Naive thymus-derived CD4-positive, alpha-beta T cell (primary cell): ENCODE measurements at regions not wholly inside any gene's neighbourhood (a gene's known extent, or its start where the extent isn't known, plus 50 kb on each side); places are given as distances from the start of the nearest gene placed in this dataset.
"Not testable (repeated sequence)": the region's sequence is repeated elsewhere in the genome, so short reads cannot be mapped to it uniquely, and the experiment has no call there.

Source experiments
- ATAC-seq: fragments of 150-1000 bp; cut with Tn5 transposase; 2 replicates; pipeline ENCODE4 v1.10.0; 2021; ENCODE audit warnings: mild to moderate bottlenecking, moderate library complexity
- CTCF ChIA-PET: fragments of 350-600 bp; sonication (Branson Sonifier 250); formaldehyde crosslinking; loops from one replicate; lab custom pipeline; 2021; ENCODE audit warnings: antibody characterized with exemption; lab: Charles Lee
- POLR2A ChIA-PET: fragments of 350-600 bp; sonication (Branson Sonifier 250); formaldehyde crosslinking; loops from one replicate; lab custom pipeline; 2021; ENCODE audit warnings: antibody characterized with exemption, inconsistent platforms; lab: Charles Lee
- DNase-seq, 9 donors: peaks; one replicate each; pipeline versions ENCODE4 v3.0.0 to v3.0.0-alpha.2; 2020 to 2022; ENCODE audit warnings: mixed read lengths in 1 of 9
- H3K27ac ChIP-seq: one replicate; pipeline ENCODE4 v1.7.0; 2013; ENCODE audit warnings: mild to moderate bottlenecking, low read depth, low read length, moderate library complexity
- H3K27me3 ChIP-seq, 2 donors: one replicate each; pipeline ENCODE4 v1.7.0; 2013; ENCODE audit warnings: low read length in 2 of 2, mild to moderate bottlenecking in 2 of 2, moderate library complexity in 2 of 2; ENCODE audit not compliant: control insufficient read depth in 2 of 2, insufficient read depth in 2 of 2
- H3K36me3 ChIP-seq, 3 experiments: 1 replicate in 2 of 3; 2 replicates in 1 of 3; pipeline ENCODE4 v1.7.0; 2013; ENCODE audit warnings: low read length in 3 of 3, mild to moderate bottlenecking in 3 of 3, moderate library complexity in 1 of 3; ENCODE audit not compliant: insufficient read depth in 3 of 3, control insufficient read depth in 2 of 3
- H3K4me1 ChIP-seq, 2 donors: one replicate each; pipeline ENCODE4 v1.7.0; 2013; ENCODE audit warnings: low read length in 2 of 2, mild to moderate bottlenecking in 2 of 2, moderate library complexity in 1 of 2; ENCODE audit not compliant: control insufficient read depth in 2 of 2, insufficient read depth in 2 of 2
- H3K4me3 ChIP-seq: 2 replicates; pipeline ENCODE4 v1.7.0; 2013; ENCODE audit warnings: mild to moderate bottlenecking, low read length
- H3K9me3 ChIP-seq, 3 experiments: 1 replicate in 2 of 3; 2 replicates in 1 of 3; pipeline ENCODE4 v1.7.0; 2013; ENCODE audit warnings: low read length in 3 of 3; ENCODE audit not compliant: control insufficient read depth in 2 of 3
- H3K27ac Mint-ChIP-seq, 9 donors: one replicate each; pipeline ENCODE4 v1.8.0; 2020 to 2022; ENCODE audit warnings: mixed read lengths in 9 of 9, mild to moderate bottlenecking in 8 of 9, moderate library complexity in 5 of 9, inconsistent platforms in 2 of 9
- H3K27me3 Mint-ChIP-seq, 5 donors: one replicate each; pipeline ENCODE4 v1.8.0; 2021 to 2022; ENCODE audit warnings: mixed read lengths in 5 of 5, mild to moderate bottlenecking in 1 of 5
- H3K36me3 Mint-ChIP-seq, 5 donors: one replicate each; pipeline ENCODE4 v1.8.0; 2020 to 2022; ENCODE audit warnings: mixed read lengths in 5 of 5, mild to moderate bottlenecking in 3 of 5, inconsistent platforms in 1 of 5
- H3K4me1 Mint-ChIP-seq, 7 donors: one replicate each; pipeline ENCODE4 v1.8.0; 2020 to 2022; ENCODE audit warnings: mixed read lengths in 7 of 7, mild to moderate bottlenecking in 3 of 7, inconsistent platforms in 1 of 7
- H3K4me3 Mint-ChIP-seq, 10 donors: one replicate each; pipeline ENCODE4 v1.8.0; 2020 to 2022; ENCODE audit warnings: mild to moderate bottlenecking in 10 of 10, mixed read lengths in 10 of 10, moderate library complexity in 6 of 10, inconsistent platforms in 2 of 10
- H3K9me3 Mint-ChIP-seq, 11 donors: one replicate each; pipeline ENCODE4 v1.8.0; 2020 to 2022; ENCODE audit warnings: mixed read lengths in 11 of 11, mild to moderate bottlenecking in 4 of 11, inconsistent platforms in 1 of 11, moderate library complexity in 1 of 11
- intact Hi-C, 2 donors: fragments of 100-400 bp; cut with micrococcal nuclease; formaldehyde crosslinking; loops; one replicate each; pipeline ENCODE4 v1.15.1; 2023

DNA sequence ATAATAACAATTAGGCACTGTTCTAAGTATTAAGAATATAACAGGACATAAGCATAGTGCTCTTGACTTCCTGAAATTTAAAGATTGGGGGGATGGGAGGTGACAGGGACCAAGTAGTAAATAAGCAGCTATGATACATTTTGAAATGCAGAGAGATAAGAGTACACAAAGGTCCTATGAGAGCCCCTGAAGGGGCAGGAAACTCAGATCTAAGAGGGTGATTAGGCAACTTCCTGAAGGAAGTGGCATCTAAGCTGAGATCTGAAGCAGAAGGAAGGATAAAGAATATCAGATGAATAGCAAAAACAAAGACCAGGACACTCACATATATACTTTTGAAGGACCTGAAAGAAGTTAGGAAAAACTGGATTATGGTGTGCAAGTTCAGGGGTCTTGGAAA is 415.2 kb upstream of the FRG2C start:
- CTCF ChIA-PET: no interaction called here
- intact Hi-C loops: no loop called here

DNA sequence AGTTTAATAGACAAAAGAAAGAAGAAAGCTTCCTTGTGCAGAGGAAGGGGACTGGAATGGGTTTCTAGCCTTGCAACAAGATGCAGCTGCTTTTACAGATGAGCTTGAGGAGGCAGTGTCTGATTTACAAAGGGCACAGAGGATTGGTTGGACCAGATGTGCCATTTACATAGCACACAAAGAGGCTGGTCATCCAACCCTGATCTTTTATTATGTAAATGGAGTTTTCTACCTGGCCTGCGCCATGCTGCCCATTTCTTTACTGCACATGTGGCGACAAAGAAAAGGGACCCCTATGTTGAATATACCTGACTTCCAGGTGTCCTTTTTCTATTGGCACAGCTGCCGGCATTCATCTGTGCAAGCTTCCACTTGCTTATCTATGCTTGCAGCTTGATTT is 409.4 kb upstream of the FRG2C start:
- ChIA-PET POLR2A (no interaction called here), CTCF (interaction anchor here (0.7 kb wide), 1 partner anchor 15 kb away, joined by 6 read pairs; no protein-coding TSS in a partner anchor)
- no peak for ATAC-seq
- Histone ChIP-seq H3K4me1 (no peaks in the 10 kb centered on the region), H3K9me3 (no peaks in the 10 kb centered on the region), H3K27ac (no peak overlapping the region), H3K36me3 (no peaks in the 10 kb centered on the region), H3K27me3 (no peaks in the 10 kb centered on the region), H3K4me3 (no peak overlapping the region)
- no peak overlapping the region for H3K27ac Mint-ChIP-seq
- H3K27me3 Mint-ChIP-seq: peaks cover 0 to 17% (median under 1%) of the 10 kb centered on the region in 5 donors
- H3K4me3 Mint-ChIP-seq: no peak overlapping the region
- no peaks in the 10 kb centered on the region for H3K9me3 Mint-ChIP-seq
- DNase-seq: no peak
- intact Hi-C loops: loop anchor here (5.0 kb wide), 2 partner anchors 178 to 328 kb away; no protein-coding TSS in a partner anchor
- no peaks in the 10 kb centered on the region for H3K36me3 Mint-ChIP-seq
- H3K4me1 Mint-ChIP-seq: no peaks in the 10 kb centered on the region

More for the DNA sequence above, 415.2 kb upstream of the FRG2C start:
- POLR2A ChIA-PET: no interaction called here
- H3K4me1 Mint-ChIP-seq: peaks cover 3 to 11% (median 9%) of the 10 kb centered on the region in 7 donors
- DNase-seq (no peak), ATAC-seq (no peak)
- Histone ChIP-seq H3K27me3 (no peaks in the 10 kb centered on the region), H3K27ac (no peak overlapping the region), H3K4me3 (no peak overlapping the region), H3K9me3 (no peaks in the 10 kb centered on the region), H3K4me1 (no peaks in the 10 kb centered on the region), H3K36me3 (no peaks in the 10 kb centered on the region)
- H3K9me3 Mint-ChIP-seq: no peaks in the 10 kb centered on the region
- no peaks in the 10 kb centered on the region for H3K36me3 Mint-ChIP-seq
- H3K27ac Mint-ChIP-seq: no peak overlapping the region
- no peaks in the 10 kb centered on the region for H3K27me3 Mint-ChIP-seq
- H3K4me3 Mint-ChIP-seq: no peak overlapping the region

DNA sequence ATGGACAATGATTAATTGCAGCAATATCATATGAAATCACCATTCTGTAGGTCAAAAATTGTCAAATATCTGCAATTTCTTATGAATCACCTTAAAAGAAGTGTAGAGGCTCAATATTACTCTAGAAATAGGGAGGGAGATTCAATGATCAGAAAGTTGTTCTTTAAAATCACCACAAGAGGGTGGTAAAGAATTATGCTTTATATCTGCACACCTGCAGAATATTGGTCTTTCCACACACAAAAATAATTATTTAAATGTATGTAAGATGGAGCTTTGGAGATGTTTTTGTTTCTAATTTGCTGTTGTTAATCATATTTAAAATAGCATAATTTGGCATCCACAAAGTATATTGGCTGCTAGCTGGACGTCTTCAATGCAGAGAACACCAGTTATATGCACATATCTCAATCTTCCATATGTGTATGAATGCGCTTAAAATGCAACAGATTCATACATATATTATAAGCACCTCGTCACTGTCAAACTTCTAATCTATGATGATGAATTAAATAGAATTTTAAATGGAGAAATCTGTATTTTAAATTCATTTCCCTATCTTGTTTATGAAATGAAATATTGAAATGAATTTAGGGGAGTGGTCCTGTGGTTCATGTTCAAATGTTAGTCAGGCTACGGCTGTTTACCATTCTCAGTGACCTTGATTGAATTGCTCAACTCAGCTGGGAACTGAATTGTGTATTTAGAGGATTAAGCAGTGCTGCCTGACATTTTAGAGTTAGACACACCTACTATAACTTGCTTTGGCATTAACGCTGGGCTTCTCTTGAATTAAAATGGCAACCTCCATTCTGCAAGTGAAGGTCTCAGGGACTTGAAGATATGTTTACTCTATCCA is 405.1 kb upstream of the FRG2C start:
- H3K4me3 ChIP-seq, H3K27me3 ChIP-seq, ATAC-seq, H3K9me3 Mint-ChIP-seq, H3K9me3 ChIP-seq, H3K27ac Mint-ChIP-seq, H3K4me1 ChIP-seq, H3K4me3 Mint-ChIP-seq, H3K4me1 Mint-ChIP-seq, CTCF ChIA-PET, H3K36me3 ChIP-seq, POLR2A ChIA-PET, H3K36me3 Mint-ChIP-seq, H3K27ac ChIP-seq: not testable (repeated sequence)
- peak in 2 of 9 donors; percentile 0 to 4 for DNase-seq
- H3K27me3 Mint-ChIP-seq: peaks cover 0 to 17% (median 7%) of the 10 kb centered on the region in 5 donors
- intact Hi-C loops: loop anchor here (1.0 to 5.0 kb wide), 3 partner anchors 170 to 323 kb away; no protein-coding TSS in a partner anchor

GRCh38 chr3:75260975-75261374 is 403.2 kb upstream of the FRG2C start:
- intact Hi-C loops, DNase-seq, H3K36me3 Mint-ChIP-seq, ATAC-seq, H3K36me3 ChIP-seq, H3K4me1 ChIP-seq, H3K27me3 ChIP-seq, CTCF ChIA-PET, H3K9me3 Mint-ChIP-seq, POLR2A ChIA-PET, H3K27ac Mint-ChIP-seq, H3K4me3 Mint-ChIP-seq, H3K9me3 ChIP-seq, H3K4me3 ChIP-seq, H3K4me1 Mint-ChIP-seq, H3K27ac ChIP-seq: not testable (repeated sequence)
- H3K27me3 Mint-ChIP-seq: peaks cover 0 to 12% (median 9%) of the 10 kb centered on the region in 5 donors

GRCh38 chr3:75262661-75263060 is 401.5 kb upstream of the FRG2C start:
- intact Hi-C loops: no loop called here
- H3K9me3 Mint-ChIP-seq: peaks cover 0 to 1% (median 0%) of the 10 kb centered on the region in 11 donors
- ChIA-PET POLR2A (no interaction called here), CTCF (no interaction called here)
- H3K9me3 ChIP-seq: no peaks in the 10 kb centered on the region
- ATAC-seq: no peak
- H3K36me3 Mint-ChIP-seq: no peaks in the 10 kb centered on the region
- no peak overlapping the region for H3K4me3 Mint-ChIP-seq
- H3K27me3 Mint-ChIP-seq: peaks cover 0 to 12% (median 9%) of the 10 kb centered on the region in 5 donors
- H3K27me3 ChIP-seq: no peaks in the 10 kb centered on the region
- H3K36me3 ChIP-seq: no peaks in the 10 kb centered on the region
- H3K27ac ChIP-seq: no peak overlapping the region
- H3K4me3 ChIP-seq: no peak overlapping the region
- no peak overlapping the region for H3K27ac Mint-ChIP-seq
- H3K4me1 ChIP-seq: no peaks in the 10 kb centered on the region
- no peaks in the 10 kb centered on the region for H3K4me1 Mint-ChIP-seq
- no peak for DNase-seq

GRCh38 chr3:75265897-75266296 is 398.2 kb upstream of the FRG2C start:
- Mint-ChIP-seq H3K27me3 (peaks cover 0 to 8% (median 0%) of the 10 kb centered on the region in 5 donors), H3K27ac (no peak overlapping the region), H3K36me3 (no peaks in the 10 kb centered on the region), H3K4me1 (no peaks in the 10 kb centered on the region), H3K4me3 (no peak overlapping the region), H3K9me3 (peaks cover 0 to 1% (median 0%) of the 10 kb centered on the region in 11 donors)
- intact Hi-C loops: no loop called here
- CTCF ChIA-PET: no interaction called here
- ATAC-seq: no peak
- no peaks in the 10 kb centered on the region for H3K36me3 ChIP-seq
- POLR2A ChIA-PET: no interaction called here
- H3K4me3 ChIP-seq: no peak overlapping the region
- H3K27ac ChIP-seq: no peak overlapping the region
- no peaks in the 10 kb centered on the region for H3K9me3 ChIP-seq
- no peak for DNase-seq
- no peaks in the 10 kb centered on the region for H3K4me1 ChIP-seq
- no peaks in the 10 kb centered on the region for H3K27me3 ChIP-seq

- H3K27me3 Mint-ChIP-seq, H3K36me3 Mint-ChIP-seq, H3K4me1 ChIP-seq, H3K4me3 Mint-ChIP-seq, DNase-seq, intact Hi-C loops, H3K27ac ChIP-seq, H3K4me1 Mint-ChIP-seq, H3K27ac Mint-ChIP-seq, H3K9me3 ChIP-seq, CTCF ChIA-PET, H3K4me3 ChIP-seq, H3K27me3 ChIP-seq, ATAC-seq, H3K9me3 Mint-ChIP-seq, H3K36me3 ChIP-seq, POLR2A ChIA-PET: not testable (repeated sequence)
These were observed 395.6 kb upstream of the FRG2C start for GRCh38 chr3:75268576-75268975.
